HCT116 (cell line): ENCODE measurements at regions not wholly inside any gene's neighbourhood (a gene's known extent, or its start where the extent isn't known, plus 50 kb on each side); places are given as distances from the start of the nearest gene placed in this dataset.

Experiments
- ATAC-seq: fragments of 200-7000 bp; cut with Tn5 transposase; 2 replicates; pipeline ENCODE4 v1.9.1; 2020; ENCODE audit warnings: mild to moderate bottlenecking, moderate library complexity
- BruUV-seq: library from RNA; stranded (reverse); fragments of 400-500 nt; replicated peaks from 2 replicates; lab custom pipeline; 2021; lab: Mats Ljungman, UMichigan
- CTCF ChIA-PET: fragments of 300-600 bp; sonication (Branson Sonifier 250); formaldehyde crosslinking; loops from one replicate; lab custom pipeline; 2021; ENCODE audit warnings: antibody characterized with exemption; lab: Charles Lee
- POLR2A ChIA-PET: fragments of 300-600, 350-600 bp; sonication (Branson Sonifier 250); formaldehyde crosslinking; loops from one replicate; lab custom pipeline; 2021; ENCODE audit warnings: antibody characterized with exemption; lab: Charles Lee
- RAD21 ChIA-PET, 2 experiments: fragments of 300-600 bp; sonication (Branson Sonifier 250); formaldehyde crosslinking; loops; one replicate each; lab custom pipeline; 2023; ENCODE audit warnings: low total read pairs in 2 of 2; ENCODE audit not compliant: uncharacterized antibody in 2 of 2, unreplicated experiment in 2 of 2, low non-redundant PET in 1 of 2; lab: Charles Lee
- DNase-seq: peaks from one replicate; pipeline ENCODE4 v3.0.0-alpha.2; 2010; ENCODE audit warnings: low read depth, low spot score
- H2AFZ ChIP-seq: fragments of 200-600 bp; shearing (Covaris generic), sonication (generic); 2 replicates; pipeline ENCODE4 v1.6.1; 2017; ENCODE audit warnings: low read depth, mixed run types, mixed read lengths, antibody characterized with exemption, low read length; ENCODE audit not compliant: poor library complexity, severe bottlenecking
- H3K27ac ChIP-seq: 2 replicates; pipeline ENCODE4 v1.5.1; 2012; ENCODE audit warnings: low read depth, low read length
- H3K27me3 ChIP-seq: fragments of 200-600 bp; sonication (generic); 2 replicates; pipeline ENCODE4 v1.6.1; 2016; ENCODE audit warnings: mixed run types, low read length, mixed read lengths; ENCODE audit not compliant: insufficient read depth
- H3K36me3 ChIP-seq, 2 experiments: fragments of 200-500 bp in 1 of 2; fragments of 200-600 bp in 1 of 2; sonication (Bioruptor generic) in 1 of 2; sonication (generic) in 1 of 2; 2 replicates each; pipeline versions ENCODE4 v1.5.1 to v1.6.1; 2014 to 2016; ENCODE audit warnings: low read length in 2 of 2, inconsistent platforms in 1 of 2, mixed read lengths in 1 of 2, mixed run types in 1 of 2; ENCODE audit not compliant: insufficient read depth in 2 of 2, control insufficient read depth in 1 of 2
- H3K4me1 ChIP-seq, 2 experiments: fragments of 200-600 bp in 1 of 2; sonication (generic) in 1 of 2; 2 replicates each; pipeline versions ENCODE4 v1.5.1 to v1.6.1; 2012 to 2017; ENCODE audit warnings: low read length in 2 of 2, inconsistent platforms in 1 of 2, mild to moderate bottlenecking in 1 of 2, mixed read lengths in 1 of 2, mixed run types in 1 of 2, moderate library complexity in 1 of 2; ENCODE audit not compliant: insufficient read depth in 2 of 2, control insufficient read depth in 1 of 2
- H3K4me2 ChIP-seq: fragments of 200-600 bp; sonication (generic); 2 replicates; pipeline ENCODE4 v1.6.1; 2017; ENCODE audit warnings: mixed run types, low read length, mixed read lengths
- H3K4me3 ChIP-seq, 2 experiments: fragments of 200-600 bp in 1 of 2; sonication (generic) in 1 of 2; replicated peaks in 1 of 2; 2 replicates each; pipeline ENCODE4 v1.5.1; 2011 to 2016; ENCODE audit warnings: low read length in 2 of 2, control low read depth in 1 of 2, low read depth in 1 of 2, mild to moderate bottlenecking in 1 of 2, mixed read lengths in 1 of 2, mixed run types in 1 of 2
- H3K79me2 ChIP-seq: fragments of 200-600 bp; sonication (generic); 2 replicates; pipeline ENCODE4 v1.6.1; 2017; ENCODE audit warnings: mild to moderate bottlenecking, mixed run types, low read length, moderate library complexity, mixed read lengths; ENCODE audit not compliant: insufficient read depth
- H3K9ac ChIP-seq: fragments of 200-600 bp; sonication (generic); 2 replicates; pipeline ENCODE4 v1.6.1; 2016; ENCODE audit warnings: low read length, mixed read lengths
- H3K9me2 ChIP-seq: fragments of 200-600 bp; sonication (generic), shearing (Covaris generic); 2 replicates; pipeline ENCODE4 v1.6.1; 2017; ENCODE audit warnings: mixed run types, mild to moderate bottlenecking, moderate library complexity; ENCODE audit not compliant: insufficient read depth
- H3K9me3 ChIP-seq, 2 experiments: fragments of 200-500 bp in 1 of 2; fragments of 200-600 bp in 1 of 2; sonication (Bioruptor generic) in 1 of 2; sonication (generic) in 1 of 2; 2 replicates each; pipeline ENCODE4 v1.6.1; 2014 to 2017; ENCODE audit warnings: low read length in 2 of 2, mixed read lengths in 2 of 2, inconsistent platforms in 1 of 2, low read depth in 1 of 2, mild to moderate bottlenecking in 1 of 2, mixed run types in 1 of 2, moderate library complexity in 1 of 2; ENCODE audit not compliant: control insufficient read depth in 1 of 2, insufficient read depth in 1 of 2
- H4K20me1 ChIP-seq: fragments of 200-600 bp; sonication (generic), shearing (Covaris generic); 2 replicates; pipeline ENCODE4 v1.6.1; 2017; ENCODE audit warnings: mixed run types, mild to moderate bottlenecking, moderate library complexity; ENCODE audit not compliant: insufficient read depth
- CEBPB ChIP-seq: IDR thresholded peaks from 2 replicates; pipeline ENCODE4 v1.6.1; 2012; ENCODE audit warnings: low read depth
- ELF1 ChIP-seq: IDR thresholded peaks from 2 replicates; pipeline ENCODE4 v1.6.1; 2012; ENCODE audit warnings: low read depth, borderline replicate concordance
- EZH2phosphoT487 ChIP-seq: fragments of 200-600 bp; IDR thresholded peaks from 2 replicates; pipeline ENCODE4 v1.6.1; 2018; ENCODE audit warnings: antibody characterized with exemption, borderline replicate concordance
- FOSL1 ChIP-seq: IDR thresholded peaks from 2 replicates; pipeline ENCODE4 v1.6.1; 2012; ENCODE audit warnings: low read depth
- JUND ChIP-seq: IDR thresholded peaks from 2 replicates; pipeline ENCODE4 v1.6.1; 2012
- POLR2A ChIP-seq: IDR thresholded peaks from 2 replicates; pipeline ENCODE4 v1.7.0; 2011; ENCODE audit warnings: borderline replicate concordance; ENCODE audit not compliant: insufficient read depth, insufficient read length; ENCODE audit errors: extremely low read depth
- POLR2AphosphoS5 ChIP-seq: IDR thresholded peaks from 2 replicates; pipeline ENCODE4 v1.6.1; 2011; ENCODE audit warnings: mild to moderate bottlenecking, low read depth, low read length, moderate library complexity
- RAD21 ChIP-seq: IDR thresholded peaks from 2 replicates; pipeline ENCODE4 v1.6.1; 2012; ENCODE audit warnings: low read depth, mild to moderate bottlenecking
- TCF7L2 ChIP-seq: IDR thresholded peaks from 2 replicates; pipeline ENCODE4 v1.7.0; 2011; ENCODE audit warnings: borderline replicate concordance, inconsistent platforms; ENCODE audit not compliant: insufficient read depth, insufficient read length; ENCODE audit errors: extremely low read depth
- YY1 ChIP-seq: IDR thresholded peaks from 2 replicates; pipeline ENCODE4 v1.6.1; 2011; ENCODE audit warnings: low read length, low read depth, moderate library complexity, mild to moderate bottlenecking; ENCODE audit not compliant: insufficient replicate concordance; ENCODE audit errors: extremely low read depth
- ZNF274 ChIP-seq: fragments of 200-500 bp; sonication (Bioruptor generic); IDR thresholded peaks from 2 replicates; pipeline ENCODE4 v1.6.1; 2014; ENCODE audit warnings: mild to moderate bottlenecking, low read depth, low read length, inconsistent platforms
- intact Hi-C: fragments of 100-400 bp; cut with micrococcal nuclease; formaldehyde crosslinking; loops from 2 replicates; pipeline ENCODE4 v1.10.0; 2022
- TF ChIP-seq, protein P1 (sequence below): IDR thresholded peaks from 2 replicates; pipeline ENCODE4 v1.6.1; 2011; ENCODE audit warnings: mild to moderate bottlenecking, low read length, moderate library complexity; ENCODE audit not compliant: insufficient replicate concordance; ENCODE audit errors: extremely low read depth
- TF ChIP-seq, protein P2 (sequence below): IDR thresholded peaks from 2 replicates; pipeline ENCODE4 v1.6.1; 2012
- TF ChIP-seq, protein P3 (sequence below), 3 experiments: fragments of 200-600 bp in 1 of 3; sonication (generic) in 1 of 3; IDR thresholded peaks in 2 of 3; conservative IDR thresholded peaks in 1 of 3; 2 replicates each; pipeline ENCODE4 v1.5.1; 2012 to 2017; ENCODE audit warnings: low read depth in 2 of 3, low read length in 2 of 3, antibody characterized with exemption in 1 of 3, borderline replicate concordance in 1 of 3, control low read depth in 1 of 3, mild to moderate bottlenecking in 1 of 3, mixed read lengths in 1 of 3, mixed run types in 1 of 3, moderate library complexity in 1 of 3; ENCODE audit not compliant: insufficient read depth in 1 of 3

DNA sequence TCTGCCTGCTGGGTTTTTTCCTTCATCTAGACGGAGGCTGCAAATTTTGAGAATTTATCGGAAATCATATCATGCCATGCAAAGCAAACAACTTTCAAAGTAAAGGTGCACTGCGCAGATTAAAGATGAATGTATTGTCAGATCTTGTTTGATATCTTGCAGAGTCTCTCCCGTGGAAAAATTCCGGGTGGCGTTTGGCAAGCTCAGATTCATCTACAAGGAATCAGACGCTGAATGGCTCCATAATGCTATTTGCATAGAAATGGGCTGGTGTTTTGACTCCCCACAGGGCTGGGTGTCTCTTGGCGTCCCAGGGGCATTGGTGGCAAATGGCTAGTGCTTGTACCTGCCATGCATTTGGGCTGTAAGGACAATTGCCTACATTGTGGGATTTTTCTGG is 274.0 kb downstream of the VRK1 start:
- Histone ChIP-seq H3K9me2 (no peaks in the 10 kb centered on the region), H3K9ac (no peak overlapping the region), H3K36me3 (no peaks in the 10 kb centered on the region), H3K79me2 (no peaks in the 10 kb centered on the region), H3K4me3 (no peak overlapping the region), H3K27me3 (no peaks in the 10 kb centered on the region), H3K4me1 (0 out of 4 replicates have a peak, but pooled peaks cover 0 to under 1% of the 10 kb centered on the region in 2 experiments), H3K27ac (no peak overlapping the region), H3K4me2 (no peak overlapping the region), H2AFZ (no peak overlapping the region), H4K20me1 (no peaks in the 10 kb centered on the region), H3K9me3 (no peaks in the 10 kb centered on the region)
- POLR2A ChIA-PET, result no interaction called here
- TF ChIP-seq POLR2AphosphoS5 (no peak), FOSL1 (no peak), ZNF274 (no peak), RAD21 (no peak), POLR2A (no peak), ELF1 (no peak)
- TF ChIP-seq, protein P1, sequence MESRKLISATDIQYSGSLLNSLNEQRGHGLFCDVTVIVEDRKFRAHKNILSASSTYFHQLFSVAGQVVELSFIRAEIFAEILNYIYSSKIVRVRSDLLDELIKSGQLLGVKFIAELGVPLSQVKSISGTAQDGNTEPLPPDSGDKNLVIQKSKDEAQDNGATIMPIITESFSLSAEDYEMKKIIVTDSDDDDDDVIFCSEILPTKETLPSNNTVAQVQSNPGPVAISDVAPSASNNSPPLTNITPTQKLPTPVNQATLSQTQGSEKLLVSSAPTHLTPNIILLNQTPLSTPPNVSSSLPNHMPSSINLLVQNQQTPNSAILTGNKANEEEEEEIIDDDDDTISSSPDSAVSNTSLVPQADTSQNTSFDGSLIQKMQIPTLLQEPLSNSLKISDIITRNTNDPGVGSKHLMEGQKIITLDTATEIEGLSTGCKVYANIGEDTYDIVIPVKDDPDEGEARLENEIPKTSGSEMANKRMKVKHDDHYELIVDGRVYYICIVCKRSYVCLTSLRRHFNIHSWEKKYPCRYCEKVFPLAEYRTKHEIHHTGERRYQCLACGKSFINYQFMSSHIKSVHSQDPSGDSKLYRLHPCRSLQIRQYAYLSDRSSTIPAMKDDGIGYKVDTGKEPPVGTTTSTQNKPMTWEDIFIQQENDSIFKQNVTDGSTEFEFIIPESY, result no peak
- ATAC-seq (no peak), DNase-seq (no peak)
- RAD21 ChIA-PET, result no interaction called here
- CTCF ChIA-PET, result no interaction called here
- intact Hi-C loops, result no loop called here
- BruUV-seq, result no TSS peak

DNA sequence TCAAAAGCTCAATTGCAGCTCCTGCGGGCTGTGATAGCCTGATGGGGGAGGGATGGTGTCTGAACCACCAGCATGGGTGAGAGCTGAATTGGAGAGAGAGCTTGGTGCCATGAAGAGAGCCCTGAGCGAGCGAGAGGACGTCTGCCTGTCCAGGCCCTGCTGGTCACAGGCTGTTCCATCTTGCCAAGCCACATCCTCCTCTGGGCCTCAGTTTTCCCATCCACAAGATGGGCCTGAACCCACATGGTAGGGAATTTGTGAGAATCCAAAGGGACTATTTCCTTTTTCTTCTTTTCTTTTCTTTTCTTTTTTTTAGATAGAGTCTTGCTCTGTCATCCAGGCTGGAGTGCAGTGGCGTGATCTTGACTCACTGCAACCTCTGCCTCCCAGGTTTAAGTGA is 276.4 kb downstream of the VRK1 start:
- Histone ChIP-seq H2AFZ (no peak overlapping the region), H3K9me3 (no peaks in the 10 kb centered on the region), H3K4me1 (peaks cover 14 to 25% of the 10 kb centered on the region in 2 experiments), H3K27me3 (no peaks in the 10 kb centered on the region), H3K4me2 (no peak overlapping the region), H3K36me3 (no peaks in the 10 kb centered on the region), H3K9me2 (no peaks in the 10 kb centered on the region), H3K9ac (no peak overlapping the region), H3K27ac (no peak overlapping the region), H3K4me3 (no peak overlapping the region), H3K79me2 (no peaks in the 10 kb centered on the region), H4K20me1 (no peaks in the 10 kb centered on the region)
- ChIA-PET POLR2A (no interaction called here), CTCF (no interaction called here), RAD21 (no interaction called here)
- no peak for ATAC-seq
- no peak for DNase-seq
- BruUV-seq, result no TSS peak
- intact Hi-C loops, result no loop called here
- TF ChIP-seq CEBPB, result no peak
- no peak for TF ChIP-seq TCF7L2
- TF ChIP-seq POLR2AphosphoS5, result no peak
- no peak for TF ChIP-seq EZH2phosphoT487
- TF ChIP-seq, protein P2, sequence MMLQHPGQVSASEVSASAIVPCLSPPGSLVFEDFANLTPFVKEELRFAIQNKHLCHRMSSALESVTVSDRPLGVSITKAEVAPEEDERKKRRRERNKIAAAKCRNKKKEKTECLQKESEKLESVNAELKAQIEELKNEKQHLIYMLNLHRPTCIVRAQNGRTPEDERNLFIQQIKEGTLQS, result no peak
- no peak for TF ChIP-seq RAD21
- TF ChIP-seq, protein P1, result no peak
- TF ChIP-seq, protein P3, sequence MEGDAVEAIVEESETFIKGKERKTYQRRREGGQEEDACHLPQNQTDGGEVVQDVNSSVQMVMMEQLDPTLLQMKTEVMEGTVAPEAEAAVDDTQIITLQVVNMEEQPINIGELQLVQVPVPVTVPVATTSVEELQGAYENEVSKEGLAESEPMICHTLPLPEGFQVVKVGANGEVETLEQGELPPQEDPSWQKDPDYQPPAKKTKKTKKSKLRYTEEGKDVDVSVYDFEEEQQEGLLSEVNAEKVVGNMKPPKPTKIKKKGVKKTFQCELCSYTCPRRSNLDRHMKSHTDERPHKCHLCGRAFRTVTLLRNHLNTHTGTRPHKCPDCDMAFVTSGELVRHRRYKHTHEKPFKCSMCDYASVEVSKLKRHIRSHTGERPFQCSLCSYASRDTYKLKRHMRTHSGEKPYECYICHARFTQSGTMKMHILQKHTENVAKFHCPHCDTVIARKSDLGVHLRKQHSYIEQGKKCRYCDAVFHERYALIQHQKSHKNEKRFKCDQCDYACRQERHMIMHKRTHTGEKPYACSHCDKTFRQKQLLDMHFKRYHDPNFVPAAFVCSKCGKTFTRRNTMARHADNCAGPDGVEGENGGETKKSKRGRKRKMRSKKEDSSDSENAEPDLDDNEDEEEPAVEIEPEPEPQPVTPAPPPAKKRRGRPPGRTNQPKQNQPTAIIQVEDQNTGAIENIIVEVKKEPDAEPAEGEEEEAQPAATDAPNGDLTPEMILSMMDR (IDR thresholded peaks at IDR 0.05 in 2 of 3, conservative IDR thresholded peaks at IDR 0.05 in 1 of 3; ENCODE audit: borderline replicate concordance in 1 of 3, insufficient read depth in 1 of 3, low read depth in 2 of 3, low read length in 2 of 3), result no peak
- no peak for TF ChIP-seq ZNF274
- no peak for TF ChIP-seq JUND
- no peak for TF ChIP-seq YY1
